ENCODE measurements at regions not wholly inside any gene's neighbourhood (a gene's known extent, or its start where the extent isn't known, plus 50 kb on each side); places are given as distances from the start of the nearest gene placed in this dataset.
"Not testable (repeated sequence)": the region's sequence is repeated elsewhere in the genome, so short reads cannot be mapped to it uniquely, and the experiment has no call there.

GRCh38 chr3:152658977-152659720 lies 175.8 kb upstream of the P2RY1 start:
- DNase-seq: no peak

GRCh38 chr3:152662157-152662556 lies 172.8 kb upstream of the P2RY1 start:
- DNase-seq: no peak

GRCh38 chr3:152664766-152665165 lies 170.2 kb upstream of the P2RY1 start:
- no peak for DNase-seq

GRCh38 chr3:152667267-152667666 lies 167.7 kb upstream of the P2RY1 start:
- no peak for DNase-seq

- DNase-seq: no peak
Observed at GRCh38 chr3:152669560-152669959, 165.4 kb upstream of the P2RY1 start.

- no peak for DNase-seq
Observed at GRCh38 chr3:152671446-152672319, 163.2 kb upstream of the P2RY1 start.

GRCh38 chr3:152672320-152672649 lies 162.6 kb upstream of the P2RY1 start:
- no peak for DNase-seq

- DNase-seq: peak in 1 of 56 donors; percentile 6
Observed at GRCh38 chr3:152676810-152677379, 158.0 kb upstream of the P2RY1 start.

- no peak for DNase-seq
Observed at GRCh38 chr3:152677491-152677890, 157.4 kb upstream of the P2RY1 start.

- DNase-seq: no peak
Observed at GRCh38 chr3:152682477-152682876, 152.5 kb upstream of the P2RY1 start.

GRCh38 chr3:152683521-152683999 lies 151.4 kb upstream of the P2RY1 start:
- DNase-seq: no peak

- no peak for DNase-seq
Observed at GRCh38 chr3:152684279-152684678, 150.7 kb upstream of the P2RY1 start.

- DNase-seq: no peak
Observed at GRCh38 chr3:152688313-152688712, 146.6 kb upstream of the P2RY1 start.

- DNase-seq: not testable (repeated sequence)
Observed at GRCh38 chr3:152692326-152692725, 142.6 kb upstream of the P2RY1 start.

GRCh38 chr3:152693521-152694250 lies 141.2 kb upstream of the P2RY1 start:
- DNase-seq: not testable (repeated sequence)

- no peak for DNase-seq
Observed at GRCh38 chr3:152695840-152696239, 139.1 kb upstream of the P2RY1 start.

GRCh38 chr3:152696962-152697361 lies 138.0 kb upstream of the P2RY1 start:
- DNase-seq: no peak

GRCh38 chr3:152703245-152703890 lies 131.6 kb upstream of the P2RY1 start:
- DNase-seq: no peak

- DNase-seq: no peak
Observed at GRCh38 chr3:152706991-152707713, 127.8 kb upstream of the P2RY1 start.

GRCh38 chr3:152709659-152710058 lies 125.3 kb upstream of the P2RY1 start:
- no peak for DNase-seq

All from nucleus accumbens (tissue), 56 donors.